ENCODE measurements at regions not wholly inside any gene's neighbourhood (a gene's known extent, or its start where the extent isn't known, plus 50 kb on each side); places are given as distances from the start of the nearest gene placed in this dataset.

DNA sequence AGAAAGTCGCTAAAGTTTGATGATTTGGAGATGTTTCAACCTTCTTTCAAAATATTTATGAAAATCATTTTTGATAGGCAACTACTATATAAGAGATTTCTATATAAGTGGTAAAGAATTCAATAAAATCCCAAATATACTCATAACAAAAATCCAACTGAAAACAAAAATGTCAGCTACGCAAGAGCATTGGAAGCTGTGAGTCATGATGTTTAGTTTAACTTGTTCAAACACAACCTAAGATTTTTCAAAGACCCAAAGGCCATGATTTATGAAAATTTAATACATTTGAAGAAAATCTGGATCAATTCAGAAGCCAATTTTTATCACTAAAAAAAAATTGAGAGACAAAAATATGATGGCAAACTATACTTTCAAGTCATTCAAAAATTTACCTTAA lies 226.6 kb downstream of the MZT1 start:
- TF ChIP-seq, protein P1, sequence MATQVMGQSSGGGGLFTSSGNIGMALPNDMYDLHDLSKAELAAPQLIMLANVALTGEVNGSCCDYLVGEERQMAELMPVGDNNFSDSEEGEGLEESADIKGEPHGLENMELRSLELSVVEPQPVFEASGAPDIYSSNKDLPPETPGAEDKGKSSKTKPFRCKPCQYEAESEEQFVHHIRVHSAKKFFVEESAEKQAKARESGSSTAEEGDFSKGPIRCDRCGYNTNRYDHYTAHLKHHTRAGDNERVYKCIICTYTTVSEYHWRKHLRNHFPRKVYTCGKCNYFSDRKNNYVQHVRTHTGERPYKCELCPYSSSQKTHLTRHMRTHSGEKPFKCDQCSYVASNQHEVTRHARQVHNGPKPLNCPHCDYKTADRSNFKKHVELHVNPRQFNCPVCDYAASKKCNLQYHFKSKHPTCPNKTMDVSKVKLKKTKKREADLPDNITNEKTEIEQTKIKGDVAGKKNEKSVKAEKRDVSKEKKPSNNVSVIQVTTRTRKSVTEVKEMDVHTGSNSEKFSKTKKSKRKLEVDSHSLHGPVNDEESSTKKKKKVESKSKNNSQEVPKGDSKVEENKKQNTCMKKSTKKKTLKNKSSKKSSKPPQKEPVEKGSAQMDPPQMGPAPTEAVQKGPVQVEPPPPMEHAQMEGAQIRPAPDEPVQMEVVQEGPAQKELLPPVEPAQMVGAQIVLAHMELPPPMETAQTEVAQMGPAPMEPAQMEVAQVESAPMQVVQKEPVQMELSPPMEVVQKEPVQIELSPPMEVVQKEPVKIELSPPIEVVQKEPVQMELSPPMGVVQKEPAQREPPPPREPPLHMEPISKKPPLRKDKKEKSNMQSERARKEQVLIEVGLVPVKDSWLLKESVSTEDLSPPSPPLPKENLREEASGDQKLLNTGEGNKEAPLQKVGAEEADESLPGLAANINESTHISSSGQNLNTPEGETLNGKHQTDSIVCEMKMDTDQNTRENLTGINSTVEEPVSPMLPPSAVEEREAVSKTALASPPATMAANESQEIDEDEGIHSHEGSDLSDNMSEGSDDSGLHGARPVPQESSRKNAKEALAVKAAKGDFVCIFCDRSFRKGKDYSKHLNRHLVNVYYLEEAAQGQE (IDR thresholded peaks at IDR 0.05; ENCODE audit: low read depth) = no peak
- no peak for TF ChIP-seq ZBTB7A (IDR thresholded peaks at IDR 0.05; ENCODE audit: low read depth)
- TF ChIP-seq EP300 (IDR thresholded peaks at IDR 0.05; ENCODE audit: borderline replicate concordance) = no peak
- TF ChIP-seq FOXM1 (IDR thresholded peaks at IDR 0.05; ENCODE audit: borderline replicate concordance, low read depth) = no peak
- TF ChIP-seq EGR1 (IDR thresholded peaks at IDR 0.05) = no peak
- TF ChIP-seq YY1 (IDR thresholded peaks at IDR 0.05; ENCODE audit: low read depth) = no peak
- TF ChIP-seq CREB1 (IDR thresholded peaks at IDR 0.05; ENCODE audit: low read depth) = no peak
- no peak for TF ChIP-seq CEBPB (IDR thresholded peaks at IDR 0.05)
